ENCODE measurements at regions not wholly inside any gene's neighbourhood (a gene's known extent, or its start where the extent isn't known, plus 50 kb on each side); places are given as distances from the start of the nearest gene placed in this dataset.

- DNase-seq, result no peak
Observed at GRCh38 chr4:29405116-29405515, 1315.1 kb upstream of the PCDH7 start.

- DNase-seq, result no peak
Observed at GRCh38 chr4:29415771-29416170, 1304.4 kb upstream of the PCDH7 start.

- peak; percentile 11 for DNase-seq
Observed at GRCh38 chr4:29423836-29424721, 1296.1 kb upstream of the PCDH7 start.

- DNase-seq, result no peak
Observed at GRCh38 chr4:29453303-29453820, 1266.8 kb upstream of the PCDH7 start.

- DNase-seq, result no peak
Observed at GRCh38 chr4:29459926-29460325, 1260.2 kb upstream of the PCDH7 start.

- DNase-seq, result no peak
Observed at GRCh38 chr4:29467044-29467717, 1253.0 kb upstream of the PCDH7 start.
